Breast epithelium (tissue), 4 donors: ENCODE measurements at regions not wholly inside any gene's neighbourhood (a gene's known extent, or its start where the extent isn't known, plus 50 kb on each side); places are given as distances from the start of the nearest gene placed in this dataset.

Experiments
- DNase-seq, 2 donors: peaks; one replicate each; pipeline ENCODE4 v3.0.0-alpha.2; 2019; ENCODE audit warnings: low spot score in 2 of 2
- H3K27ac ChIP-seq, 2 donors: fragments of 200-600 bp; sonication (generic) in 1 of 2; one replicate each; pipeline ENCODE4 v1.5.1; 2016 to 2019; ENCODE audit warnings: mild to moderate bottlenecking in 1 of 2
- H3K27me3 ChIP-seq, 2 donors: fragments of 200-600 bp; sonication (generic) in 1 of 2; one replicate each; pipeline versions ENCODE4 v1.5.1 to v1.6.0; 2017 to 2019; ENCODE audit warnings: control low read depth in 1 of 2, mild to moderate bottlenecking in 1 of 2
- H3K36me3 ChIP-seq: fragments of 200-600 bp; one replicate; pipeline ENCODE4 v1.5.1; 2019
- H3K4me1 ChIP-seq, 2 donors: fragments of 200-600 bp; sonication (generic); one replicate each; pipeline ENCODE4 v1.5.1; 2016 to 2019; ENCODE audit warnings: control low read depth in 1 of 2
- H3K4me3 ChIP-seq, 3 donors: fragments of 200-600 bp; sonication (generic); 1 replicate in 2 of 3; 2 replicates in 1 of 3; pipeline ENCODE4 v1.5.1; 2016 to 2019; ENCODE audit warnings: mild to moderate bottlenecking in 3 of 3, moderate library complexity in 2 of 3
- H3K9me3 ChIP-seq, 2 donors: fragments of 200-600 bp; sonication (generic) in 1 of 2; one replicate each; pipeline ENCODE4 v1.5.1; 2016 to 2019; ENCODE audit warnings: control low read depth in 1 of 2
- POLR2A ChIP-seq: fragments of 450-650 bp; IDR thresholded peaks from one replicate; pipeline ENCODE4 v1.6.1; 2016; ENCODE audit warnings: antibody characterized with exemption, mild to moderate bottlenecking, moderate library complexity
- POLR2AphosphoS5 ChIP-seq, 3 donors: sonication (generic); formaldehyde crosslinking; IDR thresholded peaks; one replicate each; pipeline ENCODE4 v1.6.1; 2017; ENCODE audit warnings: antibody characterized with exemption in 3 of 3
- intact Hi-C: fragments of 100-400 bp; cut with DNase I; formaldehyde crosslinking; loops from one replicate; pipeline ENCODE4 v1.15.1; 2023; ENCODE audit warnings: low total_unique reads
- TF ChIP-seq, protein P1 (sequence below), 3 donors: fragments of 450-650 bp; IDR thresholded peaks; one replicate each; pipeline ENCODE4 v1.5.1; 2016 to 2017; ENCODE audit warnings: antibody characterized with exemption in 3 of 3, mild to moderate bottlenecking in 3 of 3, moderate library complexity in 3 of 3

DNA sequence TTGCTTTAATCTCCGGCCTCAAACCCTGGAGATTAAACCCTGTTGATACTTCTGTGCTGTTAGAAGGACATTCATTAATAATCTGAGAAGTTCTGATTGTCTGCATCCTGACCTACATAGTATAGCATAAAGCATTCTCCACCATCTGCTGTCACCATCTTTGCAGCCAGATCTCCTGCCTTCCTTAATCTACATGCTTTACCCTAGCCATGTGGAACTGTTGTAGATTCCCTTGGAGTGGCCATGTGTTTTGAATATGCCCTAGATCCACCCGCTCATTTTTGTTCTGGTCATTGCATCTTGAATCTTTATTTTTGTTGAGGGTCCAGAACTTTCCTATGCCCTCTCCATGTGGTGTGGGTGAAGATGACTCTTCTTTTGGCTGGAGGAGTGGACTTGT is 110.3 kb downstream of the OXSM start:
- intact Hi-C loops, result no loop called here
- DNase-seq, result no peak
- Histone ChIP-seq H3K36me3 (no peaks in the 10 kb centered on the region), H3K27ac (no peak overlapping the region), H3K4me1 (no peaks in the 10 kb centered on the region), H3K4me3 (no peak overlapping the region), H3K27me3 (no peaks in the 10 kb centered on the region), H3K9me3 (no peaks in the 10 kb centered on the region)
- TF ChIP-seq POLR2A (no peak), POLR2AphosphoS5 (IDR thresholded peaks at IDR 0.05) (no peak)
- TF ChIP-seq, protein P1, sequence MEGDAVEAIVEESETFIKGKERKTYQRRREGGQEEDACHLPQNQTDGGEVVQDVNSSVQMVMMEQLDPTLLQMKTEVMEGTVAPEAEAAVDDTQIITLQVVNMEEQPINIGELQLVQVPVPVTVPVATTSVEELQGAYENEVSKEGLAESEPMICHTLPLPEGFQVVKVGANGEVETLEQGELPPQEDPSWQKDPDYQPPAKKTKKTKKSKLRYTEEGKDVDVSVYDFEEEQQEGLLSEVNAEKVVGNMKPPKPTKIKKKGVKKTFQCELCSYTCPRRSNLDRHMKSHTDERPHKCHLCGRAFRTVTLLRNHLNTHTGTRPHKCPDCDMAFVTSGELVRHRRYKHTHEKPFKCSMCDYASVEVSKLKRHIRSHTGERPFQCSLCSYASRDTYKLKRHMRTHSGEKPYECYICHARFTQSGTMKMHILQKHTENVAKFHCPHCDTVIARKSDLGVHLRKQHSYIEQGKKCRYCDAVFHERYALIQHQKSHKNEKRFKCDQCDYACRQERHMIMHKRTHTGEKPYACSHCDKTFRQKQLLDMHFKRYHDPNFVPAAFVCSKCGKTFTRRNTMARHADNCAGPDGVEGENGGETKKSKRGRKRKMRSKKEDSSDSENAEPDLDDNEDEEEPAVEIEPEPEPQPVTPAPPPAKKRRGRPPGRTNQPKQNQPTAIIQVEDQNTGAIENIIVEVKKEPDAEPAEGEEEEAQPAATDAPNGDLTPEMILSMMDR (IDR thresholded peaks at IDR 0.05), result no peak

- H3K27ac ChIP-seq, result no peak overlapping the region
- no peak for DNase-seq
- no peaks in the 10 kb centered on the region for H3K27me3 ChIP-seq
- TF ChIP-seq POLR2AphosphoS5 (IDR thresholded peaks at IDR 0.05), result no peak
- TF ChIP-seq, protein P1 (IDR thresholded peaks at IDR 0.05), result no peak
- TF ChIP-seq POLR2A, result no peak
- H3K36me3 ChIP-seq, result no peaks in the 10 kb centered on the region
- no peaks in the 10 kb centered on the region for H3K4me1 ChIP-seq
- no peak overlapping the region for H3K4me3 ChIP-seq
- H3K9me3 ChIP-seq, result no peaks in the 10 kb centered on the region
- intact Hi-C loops, result no loop called here
Measured at GRCh38 chr3:25901796-25902195, 111.9 kb downstream of the OXSM start.

GRCh38 chr3:25902586-25902985 is 112.7 kb downstream of the OXSM start:
- H3K27me3 ChIP-seq, result no peaks in the 10 kb centered on the region
- TF ChIP-seq POLR2AphosphoS5 (IDR thresholded peaks at IDR 0.05) (no peak), POLR2A (no peak)
- TF ChIP-seq, protein P1 (IDR thresholded peaks at IDR 0.05), result no peak
- H3K27ac ChIP-seq, result no peak overlapping the region
- intact Hi-C loops, result no loop called here
- H3K4me3 ChIP-seq, result no peak overlapping the region
- no peaks in the 10 kb centered on the region for H3K9me3 ChIP-seq
- H3K36me3 ChIP-seq, result no peaks in the 10 kb centered on the region
- DNase-seq, result no peak
- H3K4me1 ChIP-seq, result no peaks in the 10 kb centered on the region

DNA sequence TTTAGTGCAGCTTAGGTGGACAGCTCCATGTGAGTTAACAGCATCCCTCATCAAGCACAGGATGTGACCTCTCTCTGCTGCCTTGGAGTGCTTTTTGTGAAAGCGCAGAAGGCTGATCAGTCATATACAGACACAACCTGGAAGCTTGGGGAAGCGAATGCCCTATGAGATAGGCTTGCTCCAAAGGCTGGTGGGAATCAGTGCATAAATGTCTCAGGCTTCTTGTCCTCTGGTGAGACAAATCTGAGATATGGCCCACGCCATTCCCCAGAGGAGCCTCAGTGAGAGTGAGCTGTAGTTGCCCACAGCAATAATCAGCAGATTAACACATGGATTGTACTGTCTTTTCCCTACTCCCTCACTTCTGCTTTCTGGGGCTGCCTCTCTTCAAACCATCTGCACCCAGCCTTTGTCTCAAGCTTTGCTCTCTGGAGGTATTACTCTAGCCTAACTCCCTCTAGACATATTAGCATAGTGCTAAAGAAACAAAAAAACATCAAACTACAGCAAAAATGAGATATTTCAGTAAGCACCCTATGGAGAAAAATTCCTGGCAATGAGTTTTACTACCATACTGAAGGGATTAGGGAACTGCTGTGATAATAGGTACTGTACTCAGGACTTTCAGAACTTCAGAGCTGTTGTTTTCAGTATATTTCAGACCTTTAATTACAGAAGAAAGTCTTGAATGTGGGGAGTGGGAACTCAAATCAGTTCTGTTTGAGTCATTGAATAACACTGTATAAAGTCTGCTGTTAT is 113.7 kb downstream of the OXSM start:
- TF ChIP-seq POLR2A (no peak), POLR2AphosphoS5 (IDR thresholded peaks at IDR 0.05) (no peak)
- TF ChIP-seq, protein P1 (IDR thresholded peaks at IDR 0.05), result no peak

GRCh38 chr3:25904206-25904605 is 114.3 kb downstream of the OXSM start:
- TF ChIP-seq POLR2AphosphoS5 (IDR thresholded peaks at IDR 0.05) (no peak), POLR2A (no peak)
- TF ChIP-seq, protein P1 (IDR thresholded peaks at IDR 0.05), result no peak
- H3K4me1 ChIP-seq, result no peaks in the 10 kb centered on the region
- no peaks in the 10 kb centered on the region for H3K9me3 ChIP-seq
- H3K4me3 ChIP-seq, result no peak overlapping the region
- intact Hi-C loops, result no loop called here
- DNase-seq, result no peak
- H3K27ac ChIP-seq, result no peak overlapping the region
- H3K36me3 ChIP-seq, result no peaks in the 10 kb centered on the region
- no peaks in the 10 kb centered on the region for H3K27me3 ChIP-seq

More for the DNA sequence above, 113.7 kb downstream of the OXSM start:
- Histone ChIP-seq H3K4me3 (no peak overlapping the region), H3K9me3 (no peaks in the 10 kb centered on the region), H3K27ac (no peak overlapping the region), H3K27me3 (no peaks in the 10 kb centered on the region), H3K4me1 (no peaks in the 10 kb centered on the region), H3K36me3 (no peaks in the 10 kb centered on the region)
- DNase-seq, result no peak
- intact Hi-C loops, result no loop called here
